AG09319 (cell line): ENCODE measurements at regions not wholly inside any gene's neighbourhood (a gene's known extent, or its start where the extent isn't known, plus 50 kb on each side); places are given as distances from the start of the nearest gene placed in this dataset.

Source experiments
- DNase-seq: peaks from one replicate; pipeline ENCODE4 v3.0.0-alpha.2; 2010; ENCODE audit warnings: low read depth; ENCODE audit errors: extremely low read depth
- TF ChIP-seq, protein P1 (sequence below): IDR thresholded peaks from 2 replicates; pipeline ENCODE4 v1.5.1; 2011; ENCODE audit warnings: low read depth, mild to moderate bottlenecking, inconsistent platforms, low read length, moderate library complexity

DNA sequence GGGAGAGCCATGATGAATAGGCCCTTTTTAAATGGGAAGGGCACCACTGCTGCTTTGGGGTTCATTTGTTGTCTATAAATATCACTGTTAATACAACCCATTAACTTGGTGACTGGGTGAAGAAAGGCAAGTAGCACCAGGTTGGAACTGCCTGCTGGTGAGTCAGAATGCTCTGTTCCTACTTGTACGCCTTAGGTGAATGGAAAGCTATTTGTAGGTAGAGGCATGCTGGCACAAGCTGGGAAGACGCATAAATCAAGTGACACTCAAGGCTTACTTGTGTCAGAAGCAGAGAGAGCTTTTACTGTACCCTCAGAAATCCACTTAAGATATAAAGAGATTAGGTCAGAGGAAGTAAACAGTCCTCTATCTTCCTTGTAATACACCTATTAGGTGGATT is 142.5 kb downstream of the TMX1 start:
- TF ChIP-seq, protein P1, sequence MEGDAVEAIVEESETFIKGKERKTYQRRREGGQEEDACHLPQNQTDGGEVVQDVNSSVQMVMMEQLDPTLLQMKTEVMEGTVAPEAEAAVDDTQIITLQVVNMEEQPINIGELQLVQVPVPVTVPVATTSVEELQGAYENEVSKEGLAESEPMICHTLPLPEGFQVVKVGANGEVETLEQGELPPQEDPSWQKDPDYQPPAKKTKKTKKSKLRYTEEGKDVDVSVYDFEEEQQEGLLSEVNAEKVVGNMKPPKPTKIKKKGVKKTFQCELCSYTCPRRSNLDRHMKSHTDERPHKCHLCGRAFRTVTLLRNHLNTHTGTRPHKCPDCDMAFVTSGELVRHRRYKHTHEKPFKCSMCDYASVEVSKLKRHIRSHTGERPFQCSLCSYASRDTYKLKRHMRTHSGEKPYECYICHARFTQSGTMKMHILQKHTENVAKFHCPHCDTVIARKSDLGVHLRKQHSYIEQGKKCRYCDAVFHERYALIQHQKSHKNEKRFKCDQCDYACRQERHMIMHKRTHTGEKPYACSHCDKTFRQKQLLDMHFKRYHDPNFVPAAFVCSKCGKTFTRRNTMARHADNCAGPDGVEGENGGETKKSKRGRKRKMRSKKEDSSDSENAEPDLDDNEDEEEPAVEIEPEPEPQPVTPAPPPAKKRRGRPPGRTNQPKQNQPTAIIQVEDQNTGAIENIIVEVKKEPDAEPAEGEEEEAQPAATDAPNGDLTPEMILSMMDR: no peak
- no peak for DNase-seq

DNA sequence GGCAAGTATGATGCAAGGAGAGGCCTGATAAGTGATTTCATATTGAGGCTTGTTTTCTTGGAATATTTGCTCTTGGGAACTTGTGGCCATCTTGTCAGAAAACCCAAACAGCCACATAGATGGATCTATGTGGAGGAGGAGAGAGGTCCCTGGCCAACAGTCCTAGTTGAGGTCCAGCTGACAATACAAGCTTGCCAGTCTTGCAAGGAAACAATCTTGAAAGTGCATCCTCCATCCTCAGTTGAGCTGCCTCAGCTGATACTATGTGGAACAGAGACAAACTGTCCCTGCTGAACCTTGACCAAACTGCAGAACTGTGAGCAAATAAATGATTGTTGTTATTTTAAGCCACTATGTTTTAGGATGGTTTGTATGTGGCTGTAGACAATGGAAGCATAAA is 146.4 kb downstream of the TMX1 start:
- TF ChIP-seq, protein P1: no peak
- DNase-seq: no peak

DNA sequence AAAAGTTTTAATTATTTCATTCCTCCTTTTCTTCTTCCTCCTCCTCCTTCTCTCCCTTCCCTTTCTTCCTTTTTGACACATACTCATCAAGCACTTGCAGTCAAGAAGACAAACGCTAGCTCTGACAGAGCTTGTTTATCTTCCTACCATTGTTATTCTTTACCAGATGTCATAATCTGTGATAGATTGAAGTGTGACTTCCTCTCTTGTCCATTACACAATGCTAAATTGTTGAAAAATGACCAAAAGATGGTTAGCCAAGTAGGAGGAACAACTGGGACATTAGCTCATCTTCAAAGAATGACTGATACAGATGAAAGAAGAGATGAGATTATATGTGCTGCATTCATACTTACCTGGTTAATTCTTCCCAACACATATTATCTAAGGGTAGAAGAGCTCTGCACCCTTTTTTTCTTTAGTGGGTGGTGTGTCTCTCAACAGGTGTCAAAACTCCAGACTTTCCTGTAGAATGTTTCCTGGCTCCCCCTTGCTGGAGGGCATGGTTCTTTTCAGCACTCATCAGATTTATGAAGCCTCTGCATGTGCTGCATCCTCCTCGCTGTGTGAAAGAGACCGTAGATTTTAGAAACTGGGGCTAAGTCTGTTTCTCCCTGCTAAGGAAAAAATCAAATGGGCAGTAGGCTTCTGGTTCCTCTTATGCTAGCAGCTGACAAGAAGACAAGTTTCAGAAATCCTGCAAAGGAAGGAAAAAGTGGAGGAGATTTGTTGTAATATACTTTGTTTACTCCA is 147.1 kb downstream of the TMX1 start:
- no peak for DNase-seq
- TF ChIP-seq, protein P1: no peak

DNA sequence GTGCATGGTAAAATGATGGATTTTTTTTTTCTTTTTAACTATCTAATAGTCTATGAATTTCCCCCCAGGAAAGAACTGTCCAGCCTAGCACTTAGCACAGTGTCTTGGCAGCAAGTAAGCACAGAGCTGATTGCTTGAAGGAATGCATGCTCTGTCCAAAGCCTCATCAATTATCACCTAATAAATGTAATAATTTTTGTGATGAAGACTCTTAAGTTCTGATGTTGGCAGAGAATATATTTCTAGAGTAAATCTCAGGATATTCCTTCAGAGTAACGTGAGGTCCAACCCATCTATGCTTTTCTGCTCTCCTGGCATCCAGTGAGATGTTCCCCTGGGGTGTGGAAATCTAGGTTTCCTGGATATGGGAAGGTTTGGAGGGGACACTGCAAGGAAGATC is 152.4 kb downstream of the TMX1 start:
- TF ChIP-seq, protein P1: no peak
- DNase-seq: no peak

DNA sequence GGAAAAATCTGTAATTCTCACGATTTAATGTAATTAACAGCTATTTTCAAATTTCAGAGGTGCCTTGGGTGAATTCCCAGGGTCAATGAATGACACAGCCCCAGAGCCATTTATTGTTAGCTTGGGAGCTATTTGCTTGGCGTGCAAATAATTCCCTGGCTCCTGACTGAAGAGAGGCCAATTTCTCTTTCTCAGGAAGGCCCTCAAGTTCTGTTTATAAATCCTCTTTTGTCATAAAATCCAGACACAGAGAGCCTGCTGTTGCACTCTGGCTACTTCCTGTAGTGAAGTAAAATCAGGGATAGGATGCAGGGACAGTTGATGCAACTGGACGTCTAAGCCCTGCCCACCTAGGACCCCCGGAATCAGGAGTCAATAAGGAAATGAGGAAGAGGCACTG is 154.3 kb downstream of the TMX1 start:
- no peak for DNase-seq
- TF ChIP-seq, protein P1: no peak

DNA sequence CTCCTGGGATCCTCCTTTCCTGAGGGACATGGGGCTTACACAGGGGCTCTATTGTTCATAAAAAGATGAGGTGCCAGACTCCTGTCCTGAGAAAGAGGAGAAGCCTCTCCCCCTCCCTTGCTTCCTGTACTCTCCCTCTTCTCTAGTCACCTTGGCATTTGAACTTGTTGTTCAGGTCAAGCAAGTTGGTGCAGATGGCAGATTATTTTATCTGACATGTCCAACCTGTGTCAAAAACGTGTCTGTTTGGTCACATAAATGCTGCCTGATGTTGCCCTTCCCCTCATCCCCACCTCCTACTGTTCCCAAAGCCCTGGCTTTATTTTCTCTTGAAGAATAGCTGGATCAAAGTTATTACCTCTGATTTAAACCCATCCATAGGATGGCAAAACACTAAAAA is 154.8 kb downstream of the TMX1 start:
- no peak for DNase-seq
- TF ChIP-seq, protein P1: no peak

DNA sequence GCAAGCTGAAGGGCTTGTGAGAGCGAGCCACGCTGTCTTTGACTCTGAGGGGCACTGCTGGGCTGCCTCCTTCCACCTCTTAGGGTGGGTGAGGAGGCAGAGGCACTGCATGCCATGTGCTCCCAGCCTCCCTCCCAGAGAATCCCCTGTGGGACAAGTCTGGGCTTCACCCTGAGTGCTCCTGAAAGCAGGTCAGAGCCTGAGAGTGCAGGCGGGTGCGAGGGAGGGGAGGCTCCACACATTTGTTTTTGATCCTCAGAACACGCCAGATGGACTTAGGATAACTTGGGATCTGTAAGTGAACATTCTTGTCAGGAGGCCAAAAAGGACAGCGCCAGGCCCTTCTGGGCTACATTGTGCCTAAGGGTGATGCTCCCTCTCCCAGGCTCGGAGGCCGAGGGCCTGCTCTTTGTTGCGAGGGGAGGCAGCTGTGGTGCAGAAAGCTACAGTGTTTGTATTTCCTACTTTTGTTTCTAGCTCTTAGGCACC is 155.4 kb downstream of the TMX1 start:
- peak; percentile 89 for DNase-seq
- TF ChIP-seq, protein P1: peak; percentile 6
